ENCODE measurements at regions not wholly inside any gene's neighbourhood (a gene's known extent, or its start where the extent isn't known, plus 50 kb on each side); places are given as distances from the start of the nearest gene placed in this dataset.
"Not testable (repeated sequence)": the region's sequence is repeated elsewhere in the genome, so short reads cannot be mapped to it uniquely, and the experiment has no call there.

DNA sequence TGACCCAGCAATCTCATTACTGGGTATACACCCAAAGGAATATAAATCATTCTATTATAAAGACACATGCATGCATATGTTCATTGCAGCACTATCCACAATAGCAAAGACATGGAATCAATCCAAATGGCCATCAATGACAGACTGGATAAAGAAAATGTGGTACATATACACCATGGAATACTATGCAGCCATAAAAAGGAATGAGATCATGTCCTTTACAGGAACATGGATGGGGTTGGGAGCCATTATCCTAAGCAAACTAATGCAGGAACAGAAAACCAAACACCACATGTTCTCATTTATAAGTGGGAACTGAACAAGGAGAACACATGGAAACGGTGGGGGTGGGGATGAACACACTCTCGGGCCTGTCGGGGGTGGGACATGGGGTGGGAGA lies 129.2 kb upstream of the STK26 start:
- DNase-seq (ENCODE audit: low read depth in 2 of 2): not testable (repeated sequence)

DNA sequence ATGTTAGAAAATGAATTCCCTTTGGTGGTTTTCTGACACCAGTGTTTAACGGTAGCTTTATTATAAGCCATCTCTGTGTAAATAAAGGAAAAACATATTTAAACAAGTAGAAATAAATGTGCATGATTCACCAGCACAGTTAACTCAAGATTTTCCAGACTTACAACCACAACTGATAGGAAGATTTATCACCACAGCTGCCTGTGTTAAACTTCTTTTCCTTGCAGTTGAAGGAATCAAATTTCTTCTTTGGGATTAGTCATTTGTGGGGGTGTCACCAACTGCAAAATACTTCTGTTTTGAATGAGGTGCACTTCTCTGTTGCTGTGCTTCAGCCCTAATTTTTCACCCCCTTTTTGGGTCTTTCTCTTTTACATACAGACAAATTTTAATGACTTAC lies 128.1 kb upstream of the STK26 start:
- peak; percentile 39 to 41 for DNase-seq (ENCODE audit: low read depth in 2 of 2)

DNA sequence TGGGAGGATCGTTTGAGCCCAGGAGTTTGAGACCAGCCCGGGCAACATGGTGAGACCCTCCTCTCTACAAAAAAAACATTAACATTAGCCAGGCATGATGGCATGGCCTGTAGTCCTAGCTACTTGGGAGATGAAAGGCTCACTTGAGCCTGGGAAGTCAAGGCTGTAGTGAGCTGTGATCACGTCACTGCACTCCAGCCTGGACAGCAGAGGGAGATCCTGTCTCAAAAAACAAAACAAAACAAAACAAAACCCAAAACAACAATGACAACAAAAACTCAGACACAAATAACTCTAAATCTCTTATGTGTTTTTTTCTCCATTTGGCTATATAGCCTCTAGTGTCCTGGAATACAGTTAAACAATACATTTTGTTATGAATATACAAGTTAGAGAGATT lies 127.3 kb upstream of the STK26 start:
- no peak for DNase-seq (ENCODE audit: low read depth in 2 of 2)

DNA sequence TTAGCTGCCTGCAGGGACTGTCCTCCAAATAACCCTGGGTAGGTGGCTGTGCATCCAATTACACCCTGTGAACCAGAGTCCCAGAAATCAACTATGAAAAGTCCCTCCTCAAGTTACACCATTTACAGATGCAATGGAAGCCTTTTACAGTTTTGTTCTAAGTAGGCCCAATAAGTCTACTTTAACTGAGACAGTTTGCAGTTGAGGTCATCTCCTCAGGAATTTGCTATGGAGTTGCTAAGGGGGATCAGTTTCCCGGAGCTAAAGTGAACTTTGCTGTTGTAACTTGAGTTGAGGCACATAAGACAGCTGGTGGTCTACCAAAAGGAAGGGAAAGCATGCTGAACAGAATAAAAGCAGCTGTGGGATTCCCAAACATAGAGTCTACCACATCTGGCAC lies 121.6 kb upstream of the STK26 start:
- DNase-seq (ENCODE audit: low read depth in 2 of 2): peak in 1 of 2 experiments; percentile 1

DNA sequence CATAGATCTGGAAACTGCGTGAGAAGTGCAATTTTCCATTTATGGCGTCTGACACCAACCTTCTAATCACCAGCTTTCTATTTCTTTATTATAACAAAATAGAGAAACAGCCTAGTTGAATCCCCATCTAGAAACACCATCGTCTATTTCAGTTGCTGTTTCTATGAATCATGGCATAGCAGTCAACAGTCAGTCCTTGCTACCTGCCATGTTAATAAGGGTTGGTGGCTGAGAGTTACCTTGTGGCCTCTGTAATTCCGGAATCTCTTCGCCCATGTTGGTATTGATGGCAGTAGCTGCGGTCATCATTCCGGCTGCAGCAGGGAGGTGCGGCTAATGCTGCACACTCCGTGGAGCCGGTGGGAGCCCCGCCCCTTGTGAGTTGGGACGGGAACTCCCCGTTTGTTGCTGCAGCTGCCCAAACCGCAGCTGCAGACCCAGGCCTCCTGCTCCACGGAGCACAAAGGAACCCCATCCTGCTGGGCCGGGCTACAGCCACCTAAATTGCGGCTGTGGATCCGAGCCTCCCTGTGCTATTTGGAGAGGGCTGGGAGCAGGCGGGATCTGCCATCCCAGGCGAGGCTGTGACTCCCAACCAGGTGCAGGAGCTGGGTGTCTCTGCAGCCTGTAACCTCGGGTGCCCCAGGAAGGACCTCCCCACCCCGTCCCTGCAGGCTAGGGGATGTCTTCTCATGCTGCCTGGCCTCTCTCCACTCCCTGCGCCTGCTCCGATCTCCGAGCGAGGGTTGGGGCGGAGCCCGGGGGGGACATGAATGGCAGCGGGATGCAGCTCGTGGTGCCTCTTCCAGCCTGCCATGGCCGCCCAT lies 115.4 kb upstream of the STK26 start:
- no peak for DNase-seq (ENCODE audit: low read depth in 2 of 2)

DNA sequence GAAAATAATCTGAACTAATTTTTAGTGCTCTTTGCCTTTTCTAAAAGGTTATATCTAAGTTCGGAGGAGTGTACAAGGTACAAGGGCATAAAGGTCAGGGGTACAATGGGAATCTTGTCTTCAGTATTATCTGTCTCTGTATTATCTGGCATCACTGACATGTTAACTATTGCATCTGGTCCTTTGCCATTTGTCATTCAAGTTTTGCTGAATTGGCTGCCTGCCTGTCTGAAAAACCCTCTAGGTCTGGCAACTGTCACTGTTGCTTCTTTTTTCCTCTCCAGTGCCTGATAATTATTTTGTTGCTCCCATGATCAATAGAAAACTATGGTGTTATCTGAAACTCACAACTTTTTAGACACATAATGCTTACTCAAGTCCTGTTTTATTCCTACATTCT lies 112.5 kb upstream of the STK26 start:
- no peak for DNase-seq (ENCODE audit: low read depth in 2 of 2)

DNA sequence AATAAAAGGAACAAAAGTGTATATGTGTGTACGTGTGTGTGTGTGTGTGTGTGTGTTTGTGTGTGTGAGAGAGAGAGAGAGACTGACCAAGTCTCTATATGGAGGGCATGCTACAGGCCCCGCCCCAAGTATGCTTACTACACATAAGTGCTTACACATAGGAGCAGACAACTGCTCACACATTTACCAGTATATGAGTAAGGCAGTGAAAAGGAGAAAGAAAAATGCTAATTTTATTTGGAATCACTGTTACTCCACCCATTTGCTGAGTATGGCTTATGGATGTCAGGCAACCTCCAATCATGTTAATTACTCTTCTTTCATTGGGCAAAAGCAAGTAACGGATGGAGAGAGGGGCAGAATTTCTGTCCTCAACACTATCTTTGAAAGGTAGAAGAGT lies 107.6 kb upstream of the STK26 start:
- DNase-seq (ENCODE audit: low read depth in 2 of 2): no peak

DNA sequence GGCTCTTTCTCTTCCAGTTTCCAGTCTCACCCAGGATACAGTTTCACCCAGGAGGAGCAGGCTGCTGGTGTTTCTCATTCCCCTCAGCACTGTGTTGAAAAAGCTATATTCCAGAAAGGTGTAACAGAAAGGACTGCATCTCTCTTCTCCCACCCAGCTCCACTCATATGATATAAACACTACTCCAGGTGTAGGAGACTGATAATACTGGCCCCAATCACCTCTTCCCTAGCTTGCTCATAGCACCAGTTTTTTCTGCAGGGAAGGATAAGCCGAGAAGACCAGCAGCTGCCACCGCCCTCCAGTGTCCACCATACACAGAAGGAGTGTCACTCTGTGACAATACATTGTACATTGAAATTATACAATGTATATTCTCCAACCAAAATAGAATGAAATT lies 105.5 kb upstream of the STK26 start:
- no peak for DNase-seq (ENCODE audit: low read depth in 2 of 2)

DNA sequence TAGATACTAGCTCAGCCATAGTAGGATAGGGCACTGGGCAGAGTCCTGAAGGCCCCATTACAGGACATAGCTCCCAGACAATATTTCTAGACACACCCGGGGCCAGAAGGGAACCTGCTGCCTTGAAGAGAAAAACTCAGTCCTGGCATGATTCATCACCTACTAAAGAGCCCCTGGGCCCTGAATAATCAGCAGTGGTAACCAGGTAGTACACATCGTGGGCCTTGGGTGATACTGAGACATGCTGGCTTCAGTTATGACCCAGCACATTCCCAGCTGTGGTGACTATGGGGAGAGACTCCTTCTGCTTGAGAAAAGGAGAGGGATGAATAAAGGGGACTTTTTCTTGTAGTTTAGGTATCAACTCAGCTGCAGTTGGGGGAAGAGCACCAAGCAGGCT lies 104.3 kb upstream of the STK26 start:
- no peak for DNase-seq (ENCODE audit: low read depth in 2 of 2)

DNA sequence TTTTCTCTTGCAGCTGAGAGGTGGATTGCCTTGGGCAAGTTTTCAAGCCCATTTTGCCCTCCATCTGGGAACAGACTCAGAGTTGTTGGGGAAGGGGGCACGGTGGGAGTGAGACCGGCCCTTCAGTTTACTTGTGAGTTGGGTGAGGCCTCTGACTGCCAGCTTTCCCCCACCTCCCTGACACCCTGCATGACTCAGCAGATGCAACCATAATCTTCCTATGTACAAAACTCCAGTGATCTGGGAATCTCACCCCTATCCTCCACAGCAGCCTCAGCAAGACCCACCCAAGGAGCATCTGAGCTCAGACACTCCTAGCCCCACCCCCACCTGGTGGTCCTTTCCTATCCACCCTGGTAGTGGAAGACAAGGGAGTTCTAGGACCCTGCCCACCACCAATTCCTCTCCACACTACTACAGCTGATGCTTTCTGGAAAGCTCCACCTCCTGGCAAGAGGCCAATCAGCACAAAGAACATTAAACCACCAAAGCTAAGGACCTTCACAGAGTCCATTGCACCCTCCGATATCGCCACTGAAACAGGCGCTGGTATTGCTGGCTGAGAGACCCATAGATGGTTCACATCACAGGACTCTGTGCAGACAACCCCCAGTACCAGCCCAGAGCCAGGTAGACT lies 99.4 kb upstream of the STK26 start:
- no peak for DNase-seq (ENCODE audit: low read depth in 2 of 2)

DNA sequence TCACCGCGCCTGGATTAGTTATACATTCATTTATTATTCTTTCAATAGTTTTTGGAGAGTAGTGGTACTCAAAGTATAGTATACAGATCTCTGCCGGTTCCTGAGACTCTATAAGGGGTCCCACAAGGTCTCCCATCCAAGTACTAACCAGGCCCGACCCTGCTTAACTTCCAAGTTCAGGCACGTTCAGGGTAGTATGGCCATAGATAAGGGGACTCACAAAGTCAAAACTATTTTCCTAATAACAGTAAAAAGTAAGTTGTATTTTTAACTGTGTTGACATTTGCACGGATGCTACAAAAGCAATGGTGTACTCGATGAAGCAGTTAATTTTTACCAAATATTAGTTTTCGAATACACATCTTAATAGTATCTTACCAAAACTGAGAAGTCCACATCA lies 84.4 kb upstream of the STK26 start:
- DNase-seq (ENCODE audit: low read depth in 2 of 2): no peak

DNA sequence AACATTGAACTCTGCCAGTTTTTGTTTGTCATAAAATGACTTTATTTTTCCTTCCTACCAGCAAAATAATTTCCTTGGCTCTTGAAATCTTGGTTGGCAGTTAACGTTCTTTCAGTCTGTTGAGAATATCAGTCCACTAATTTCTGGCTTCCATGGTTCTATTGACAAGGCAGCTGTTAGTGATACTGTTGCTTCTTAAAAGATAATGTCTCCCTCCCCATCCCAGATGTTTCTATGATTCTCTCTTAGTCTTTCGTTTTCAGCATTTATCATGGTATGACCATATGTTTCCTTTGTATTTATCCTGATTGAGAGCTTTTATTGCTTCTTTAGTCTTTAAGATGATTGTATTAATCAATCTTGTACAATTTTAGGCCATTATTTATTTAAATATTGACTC lies 81.1 kb upstream of the STK26 start:
- no peak for DNase-seq (ENCODE audit: low read depth in 2 of 2)

DNA sequence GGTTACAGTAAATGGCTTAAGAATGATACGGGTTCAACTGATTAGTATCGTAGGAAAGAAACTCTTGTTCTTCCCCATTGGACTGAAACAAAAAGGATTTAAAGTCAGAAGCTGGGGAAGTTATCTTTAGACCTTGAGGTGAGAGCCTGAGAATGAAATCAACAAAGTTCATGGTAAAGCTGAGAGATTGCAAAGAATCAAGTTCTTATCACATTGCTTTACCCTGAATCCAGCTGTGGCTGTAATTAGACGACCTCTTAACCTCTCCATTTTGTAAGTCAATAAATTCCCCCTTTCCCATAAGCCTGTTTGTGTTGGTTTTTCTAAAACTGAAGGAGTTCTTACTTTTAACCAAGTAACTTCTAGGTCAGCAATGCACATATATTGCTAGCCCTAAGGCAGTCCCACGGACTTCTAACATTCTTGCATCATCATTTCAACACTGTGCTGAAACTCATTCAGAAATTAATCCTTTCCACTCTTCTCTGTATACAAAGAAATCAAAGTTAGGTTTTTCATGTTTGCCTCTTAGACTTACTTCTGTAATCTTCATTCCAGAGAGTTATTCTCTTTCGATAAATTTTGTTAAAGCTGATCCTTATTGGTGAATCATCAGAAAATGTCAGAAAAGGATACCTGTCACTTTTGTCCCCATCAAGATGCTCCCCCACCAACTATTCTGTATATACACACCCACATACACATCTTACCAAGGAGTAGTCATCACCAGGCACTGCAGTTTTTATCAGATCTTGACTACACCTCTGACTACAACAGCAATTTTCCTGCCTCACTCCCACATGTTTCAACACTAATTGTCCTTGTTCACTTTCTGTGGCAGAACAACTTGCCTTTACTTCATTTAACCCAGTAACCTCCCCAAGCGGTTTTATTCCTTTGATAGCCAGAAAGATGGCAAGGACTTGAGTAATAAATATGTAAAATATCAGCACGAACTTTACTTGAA lies 77.9 kb upstream of the STK26 start:
- DNase-seq (ENCODE audit: low read depth in 2 of 2): no peak

DNA sequence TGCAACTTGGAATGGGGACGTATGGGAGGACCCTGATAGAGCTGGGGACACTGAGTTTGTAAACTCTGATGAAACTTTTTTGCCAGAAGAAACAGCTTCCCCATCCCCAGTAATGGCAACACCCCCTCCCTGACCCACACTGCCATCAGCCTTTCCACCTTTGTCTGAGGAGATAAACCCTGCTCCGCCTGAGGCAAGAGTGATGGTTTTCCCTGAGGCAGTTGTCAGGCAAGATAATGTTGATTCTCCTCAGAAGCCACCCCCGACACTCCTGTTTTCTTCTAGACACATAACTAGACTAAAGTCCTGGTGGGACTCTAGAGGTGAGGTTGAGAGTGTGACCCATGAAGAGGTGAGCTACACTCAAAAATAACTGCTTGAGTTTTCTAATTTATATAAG lies 71.9 kb upstream of the STK26 start:
- DNase-seq (ENCODE audit: low read depth in 2 of 2): no peak

DNA sequence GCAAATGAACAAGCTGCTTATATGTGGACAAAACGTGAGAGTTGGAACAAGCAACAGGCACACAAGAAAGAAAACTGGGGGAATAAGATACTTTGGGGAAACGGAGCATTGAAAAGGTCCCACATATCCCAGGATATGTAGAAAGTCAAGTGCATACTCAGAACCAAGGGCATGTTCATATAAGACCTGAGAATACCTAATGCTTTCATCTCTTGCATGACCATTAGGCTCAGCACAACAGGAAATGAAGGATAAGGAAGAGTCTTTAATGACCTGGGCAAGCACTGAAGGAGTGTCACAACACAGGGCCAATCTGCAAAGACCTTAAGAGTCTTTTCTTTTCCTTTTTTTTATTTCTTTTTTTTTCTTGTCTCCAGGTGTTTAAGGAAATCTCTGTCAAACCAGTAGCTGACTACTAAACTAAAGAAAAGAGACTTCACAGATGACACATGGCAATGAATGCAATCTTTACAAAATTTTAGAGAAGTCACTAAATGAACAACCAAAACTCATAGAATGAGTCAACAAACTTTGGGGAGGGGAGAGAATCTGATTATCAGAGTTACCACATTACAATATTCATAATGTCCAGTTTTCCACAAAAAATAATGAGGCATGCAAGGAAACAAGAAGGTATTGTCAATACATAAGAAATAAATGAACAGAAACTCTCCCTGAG lies 67.9 kb upstream of the STK26 start:
- no peak for DNase-seq (ENCODE audit: low read depth in 2 of 2)

DNA sequence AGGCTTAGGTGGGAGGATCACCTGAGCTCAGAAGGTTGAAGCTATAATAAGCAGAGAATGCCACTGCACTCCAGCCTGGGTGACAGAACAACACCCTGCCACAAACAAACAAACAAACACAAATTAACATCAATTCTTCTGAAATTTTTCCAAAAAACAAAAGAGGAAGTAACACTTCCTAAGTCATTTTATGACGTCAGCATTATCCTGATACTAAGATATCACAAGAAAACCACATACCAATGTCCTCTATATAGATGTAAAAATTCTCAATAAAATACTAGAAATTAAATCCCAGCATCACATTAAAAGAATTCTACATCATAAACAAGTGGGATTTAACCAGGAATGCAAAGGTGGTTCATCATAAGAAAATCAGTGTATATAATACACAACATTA lies 64.4 kb upstream of the STK26 start:
- no peak for DNase-seq (ENCODE audit: low read depth in 2 of 2)

DNA sequence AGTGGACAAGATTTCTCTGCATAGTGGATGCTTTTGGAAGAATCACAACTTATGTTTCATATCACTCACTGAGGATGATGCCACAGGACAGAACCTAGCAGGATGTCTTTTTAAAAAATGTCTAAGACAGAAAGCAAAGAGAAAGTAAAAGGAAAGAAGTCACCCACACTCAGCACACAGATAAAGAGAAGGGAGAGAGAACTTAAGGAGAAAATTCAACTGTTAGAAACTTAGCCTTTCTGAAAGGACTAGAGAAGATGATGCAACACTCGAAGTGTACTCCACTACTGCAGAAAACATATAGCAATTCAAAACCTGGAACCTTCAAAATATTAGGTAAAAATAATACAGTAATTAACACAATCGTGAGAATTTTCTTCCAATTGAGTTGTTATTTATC lies 52.8 kb upstream of the STK26 start:
- DNase-seq (ENCODE audit: low read depth in 2 of 2): no peak
